Hepatocyte (in vitro differentiated cells): ENCODE measurements at regions not wholly inside any gene's neighbourhood (a gene's known extent, or its start where the extent isn't known, plus 50 kb on each side); places are given as distances from the start of the nearest gene placed in this dataset.

Experiments
- EZH2phosphoT487 ChIP-seq: fragments of 200-600 bp; sonication (generic); IDR thresholded peaks from one replicate; pipeline ENCODE4 v1.6.1; 2018; ENCODE audit warnings: antibody characterized with exemption, mild to moderate bottlenecking, low read depth, moderate library complexity; ENCODE audit not compliant: unreplicated experiment, severe bottlenecking
- TF ChIP-seq, protein P1 (sequence below): fragments of 200-600 bp; sonication (generic); IDR thresholded peaks from 2 replicates; pipeline ENCODE4 v1.5.1; 2016; ENCODE audit warnings: antibody characterized with exemption, mild to moderate bottlenecking; ENCODE audit not compliant: poor library complexity

DNA sequence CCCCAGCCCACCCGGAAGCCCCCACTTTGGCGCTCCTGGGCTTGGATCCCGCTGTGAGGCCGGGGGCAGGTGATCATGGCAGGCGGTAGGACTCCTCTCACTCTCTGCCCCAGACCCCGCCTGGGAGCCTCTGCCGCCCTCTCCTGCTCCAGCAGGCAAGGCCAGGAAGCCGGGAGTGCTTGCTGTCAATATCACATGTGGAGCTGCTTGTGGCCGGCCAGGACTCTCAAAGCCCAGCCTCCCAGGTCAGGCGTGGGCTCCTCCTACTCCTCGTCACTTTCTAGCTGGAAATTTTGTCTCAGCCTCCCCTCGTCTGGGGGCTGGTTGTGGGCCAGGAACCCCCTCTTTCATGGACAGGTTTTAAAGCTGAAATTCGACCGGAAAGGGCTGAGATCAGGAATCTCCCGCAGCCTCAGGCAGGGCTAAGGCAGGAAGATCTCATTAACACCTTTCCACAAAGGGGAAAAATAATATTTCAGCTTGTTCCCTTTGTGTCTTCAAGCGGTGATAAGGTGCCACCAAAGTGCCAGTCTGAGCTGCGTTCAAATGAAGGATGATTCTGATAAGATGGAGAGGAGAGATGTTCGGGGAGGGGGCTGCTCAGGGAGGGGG is 273.6 kb upstream of the PODXL start:
- TF ChIP-seq, protein P1, sequence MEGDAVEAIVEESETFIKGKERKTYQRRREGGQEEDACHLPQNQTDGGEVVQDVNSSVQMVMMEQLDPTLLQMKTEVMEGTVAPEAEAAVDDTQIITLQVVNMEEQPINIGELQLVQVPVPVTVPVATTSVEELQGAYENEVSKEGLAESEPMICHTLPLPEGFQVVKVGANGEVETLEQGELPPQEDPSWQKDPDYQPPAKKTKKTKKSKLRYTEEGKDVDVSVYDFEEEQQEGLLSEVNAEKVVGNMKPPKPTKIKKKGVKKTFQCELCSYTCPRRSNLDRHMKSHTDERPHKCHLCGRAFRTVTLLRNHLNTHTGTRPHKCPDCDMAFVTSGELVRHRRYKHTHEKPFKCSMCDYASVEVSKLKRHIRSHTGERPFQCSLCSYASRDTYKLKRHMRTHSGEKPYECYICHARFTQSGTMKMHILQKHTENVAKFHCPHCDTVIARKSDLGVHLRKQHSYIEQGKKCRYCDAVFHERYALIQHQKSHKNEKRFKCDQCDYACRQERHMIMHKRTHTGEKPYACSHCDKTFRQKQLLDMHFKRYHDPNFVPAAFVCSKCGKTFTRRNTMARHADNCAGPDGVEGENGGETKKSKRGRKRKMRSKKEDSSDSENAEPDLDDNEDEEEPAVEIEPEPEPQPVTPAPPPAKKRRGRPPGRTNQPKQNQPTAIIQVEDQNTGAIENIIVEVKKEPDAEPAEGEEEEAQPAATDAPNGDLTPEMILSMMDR: peak; percentile 11
- TF ChIP-seq EZH2phosphoT487: no peak
